ENCODE measurements at regions not wholly inside any gene's neighbourhood (a gene's known extent, or its start where the extent isn't known, plus 50 kb on each side); places are given as distances from the start of the nearest gene placed in this dataset.

DNA sequence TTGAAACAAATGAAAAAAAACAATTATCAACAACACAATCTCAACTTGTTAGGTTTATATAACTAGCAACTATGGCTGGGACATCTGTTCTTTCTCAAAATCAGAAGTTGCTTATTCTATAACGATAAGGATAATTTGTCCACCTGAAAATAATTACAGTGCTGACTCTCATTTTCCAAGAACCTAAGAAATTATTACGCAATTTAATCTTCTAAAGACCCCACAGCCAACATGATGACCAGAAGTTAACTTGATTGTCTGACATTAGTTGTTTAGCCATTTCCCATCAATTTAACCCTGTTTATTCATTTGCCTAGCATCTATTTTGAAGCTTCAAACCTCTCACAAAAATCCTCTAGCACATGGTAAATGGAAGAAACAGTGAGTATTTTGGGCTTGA, 293.8 kb downstream of the ELAVL2 start:
- Histone ChIP-seq H3K27me3 (ENCODE audit: control insufficient read depth, low read length) (no peaks in the 10 kb centered on the region), H3K4me3 (ENCODE audit: low read length) (no peak overlapping the region), H3F3A (ENCODE audit: control insufficient read depth, insufficient read depth) (no peaks in the 10 kb centered on the region), H3K9me2 (replicated peaks; ENCODE audit: control insufficient read depth, low read length) (no peaks in the 10 kb centered on the region), H3K27ac (ENCODE audit: low read depth, low read length) (no peak overlapping the region), H3K9me3 (ENCODE audit: control insufficient read depth, insufficient read depth, low read length) (no peaks in the 10 kb centered on the region), H4K20me1 (ENCODE audit: control insufficient read depth, insufficient read depth, low read depth, low read length) (no peaks in the 10 kb centered on the region), H3K36me3 (ENCODE audit: control insufficient read depth, low read length) (no peaks in the 10 kb centered on the region), H3K4me1 (ENCODE audit: control insufficient read depth, low read length) (no peaks in the 10 kb centered on the region), H3K79me2 (ENCODE audit: control insufficient read depth, low read length) (no peaks in the 10 kb centered on the region), H3K4me2 (ENCODE audit: low read length) (no peak overlapping the region)
- TF ChIP-seq, protein P1, sequence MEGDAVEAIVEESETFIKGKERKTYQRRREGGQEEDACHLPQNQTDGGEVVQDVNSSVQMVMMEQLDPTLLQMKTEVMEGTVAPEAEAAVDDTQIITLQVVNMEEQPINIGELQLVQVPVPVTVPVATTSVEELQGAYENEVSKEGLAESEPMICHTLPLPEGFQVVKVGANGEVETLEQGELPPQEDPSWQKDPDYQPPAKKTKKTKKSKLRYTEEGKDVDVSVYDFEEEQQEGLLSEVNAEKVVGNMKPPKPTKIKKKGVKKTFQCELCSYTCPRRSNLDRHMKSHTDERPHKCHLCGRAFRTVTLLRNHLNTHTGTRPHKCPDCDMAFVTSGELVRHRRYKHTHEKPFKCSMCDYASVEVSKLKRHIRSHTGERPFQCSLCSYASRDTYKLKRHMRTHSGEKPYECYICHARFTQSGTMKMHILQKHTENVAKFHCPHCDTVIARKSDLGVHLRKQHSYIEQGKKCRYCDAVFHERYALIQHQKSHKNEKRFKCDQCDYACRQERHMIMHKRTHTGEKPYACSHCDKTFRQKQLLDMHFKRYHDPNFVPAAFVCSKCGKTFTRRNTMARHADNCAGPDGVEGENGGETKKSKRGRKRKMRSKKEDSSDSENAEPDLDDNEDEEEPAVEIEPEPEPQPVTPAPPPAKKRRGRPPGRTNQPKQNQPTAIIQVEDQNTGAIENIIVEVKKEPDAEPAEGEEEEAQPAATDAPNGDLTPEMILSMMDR (IDR thresholded peaks at IDR 0.05; ENCODE audit: low read depth, low read length, poor library complexity, severe bottlenecking), result no peak
- no peak for TF ChIP-seq EZH2phosphoT487 (IDR thresholded peaks at IDR 0.05; ENCODE audit: borderline replicate concordance, low read length)

DNA sequence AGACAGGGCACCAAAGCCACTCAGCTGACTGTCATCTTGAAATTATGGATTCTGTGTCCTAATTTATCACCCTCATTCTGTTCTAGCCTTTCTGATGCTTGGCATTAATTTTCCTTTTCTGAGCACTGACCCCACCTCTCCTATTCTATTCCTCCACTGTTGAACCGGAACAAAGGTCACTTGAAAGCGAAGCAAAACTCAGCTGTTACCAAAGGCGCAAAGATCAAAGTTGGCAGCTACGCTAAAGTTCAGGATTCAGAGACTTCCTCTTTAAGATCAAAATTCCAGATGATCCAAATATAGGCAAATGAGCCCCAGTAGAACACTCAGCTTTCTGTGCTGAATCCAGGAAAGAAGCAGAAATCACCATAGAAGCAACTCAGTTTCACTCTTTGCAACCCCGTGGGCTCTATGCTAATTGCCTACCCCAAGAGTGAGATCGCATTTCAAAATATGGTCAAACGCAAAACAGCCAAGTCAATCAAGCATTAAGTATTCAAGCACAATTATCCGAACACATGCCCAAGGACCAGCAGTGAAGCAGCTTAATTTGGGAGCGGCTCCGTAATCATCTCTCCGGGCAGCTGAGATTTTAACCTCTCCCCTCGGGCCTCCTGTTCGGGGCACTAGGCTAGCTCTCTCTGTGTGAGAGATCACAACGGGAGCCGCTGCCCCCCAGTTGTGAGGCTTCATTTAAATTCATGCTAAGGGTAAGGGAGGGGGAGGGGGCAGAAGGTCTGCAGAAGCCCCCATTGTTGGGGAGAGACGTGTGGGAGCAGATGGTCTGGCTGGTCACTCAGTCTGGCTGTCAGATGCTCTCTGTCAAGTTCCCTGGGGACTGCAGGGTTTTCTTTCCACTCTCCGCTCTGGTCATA, 288.6 kb downstream of the ELAVL2 start:
- no peaks in the 10 kb centered on the region for H3K4me1 ChIP-seq (ENCODE audit: control insufficient read depth, low read length)
- no peaks in the 10 kb centered on the region for H3K36me3 ChIP-seq (ENCODE audit: control insufficient read depth, low read length)
- no peaks in the 10 kb centered on the region for H3K9me3 ChIP-seq (ENCODE audit: control insufficient read depth, insufficient read depth, low read length)
- no peaks in the 10 kb centered on the region for H3K9me2 ChIP-seq (replicated peaks; ENCODE audit: control insufficient read depth, low read length)
- no peaks in the 10 kb centered on the region for H3K79me2 ChIP-seq (ENCODE audit: control insufficient read depth, low read length)
- H3K27ac ChIP-seq (ENCODE audit: low read depth, low read length), result no peak overlapping the region
- no peaks in the 10 kb centered on the region for H4K20me1 ChIP-seq (ENCODE audit: control insufficient read depth, insufficient read depth, low read depth, low read length)
- H3F3A ChIP-seq (ENCODE audit: control insufficient read depth, insufficient read depth), result no peaks in the 10 kb centered on the region
- H3K4me3 ChIP-seq (ENCODE audit: low read length), result no peak overlapping the region
- no peak overlapping the region for H3K4me2 ChIP-seq (ENCODE audit: low read length)
- TF ChIP-seq, protein P1 (IDR thresholded peaks at IDR 0.05; ENCODE audit: low read depth, low read length, poor library complexity, severe bottlenecking), result no peak
- TF ChIP-seq EZH2phosphoT487 (IDR thresholded peaks at IDR 0.05; ENCODE audit: borderline replicate concordance, low read length), result no peak
- no peaks in the 10 kb centered on the region for H3K27me3 ChIP-seq (ENCODE audit: control insufficient read depth, low read length)

DNA sequence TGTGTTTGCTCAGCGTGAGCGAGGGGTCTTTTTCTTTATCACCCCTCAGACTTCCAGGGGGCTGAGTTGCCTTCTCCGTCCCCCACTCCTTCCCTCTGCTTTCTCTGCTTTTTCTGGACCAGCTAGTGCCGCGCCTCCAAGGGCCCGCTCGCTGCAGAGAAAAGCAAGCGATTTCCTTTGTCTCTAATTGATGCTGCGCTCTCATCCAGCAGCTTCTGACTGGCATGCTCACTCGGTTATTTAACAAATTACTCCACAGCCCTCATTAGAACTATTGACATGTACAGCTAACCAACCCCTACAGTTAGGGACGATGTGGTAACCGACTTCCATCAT, 288.0 kb downstream of the ELAVL2 start:
- no peaks in the 10 kb centered on the region for H3K79me2 ChIP-seq (ENCODE audit: control insufficient read depth, low read length)
- no peaks in the 10 kb centered on the region for H3K4me1 ChIP-seq (ENCODE audit: control insufficient read depth, low read length)
- no peaks in the 10 kb centered on the region for H3F3A ChIP-seq (ENCODE audit: control insufficient read depth, insufficient read depth)
- no peaks in the 10 kb centered on the region for H3K36me3 ChIP-seq (ENCODE audit: control insufficient read depth, low read length)
- TF ChIP-seq, protein P1 (IDR thresholded peaks at IDR 0.05; ENCODE audit: low read depth, low read length, poor library complexity, severe bottlenecking), result no peak
- no peak for TF ChIP-seq EZH2phosphoT487 (IDR thresholded peaks at IDR 0.05; ENCODE audit: borderline replicate concordance, low read length)
- H3K4me2 ChIP-seq (ENCODE audit: low read length), result no peak overlapping the region
- no peaks in the 10 kb centered on the region for H3K9me3 ChIP-seq (ENCODE audit: control insufficient read depth, insufficient read depth, low read length)
- H3K4me3 ChIP-seq (ENCODE audit: low read length), result no peak overlapping the region
- no peak overlapping the region for H3K27ac ChIP-seq (ENCODE audit: low read depth, low read length)
- no peaks in the 10 kb centered on the region for H4K20me1 ChIP-seq (ENCODE audit: control insufficient read depth, insufficient read depth, low read depth, low read length)
- no peaks in the 10 kb centered on the region for H3K27me3 ChIP-seq (ENCODE audit: control insufficient read depth, low read length)
- no peaks in the 10 kb centered on the region for H3K9me2 ChIP-seq (replicated peaks; ENCODE audit: control insufficient read depth, low read length)

Measured in DOHH2 (cell line).